OCI-LY7 (cell line): ENCODE measurements at regions not wholly inside any gene's neighbourhood (a gene's known extent, or its start where the extent isn't known, plus 50 kb on each side); places are given as distances from the start of the nearest gene placed in this dataset.

Experiments
- CTCF ChIP-seq: fragments of 200-600 bp; sonication (generic); conservative IDR thresholded peaks from 2 replicates; pipeline ENCODE4 v1.5.1; 2014; ENCODE audit warnings: mild to moderate bottlenecking, antibody characterized with exemption, low read length, moderate library complexity, mixed read lengths
- EZH2phosphoT487 ChIP-seq: fragments of 200-600 bp; sonication (generic); IDR thresholded peaks from 2 replicates; pipeline ENCODE4 v1.6.1; 2018; ENCODE audit warnings: low read depth, borderline replicate concordance, mild to moderate bottlenecking, mixed run types, antibody characterized with exemption, low read length, moderate library complexity, mixed read lengths

- TF ChIP-seq CTCF (no peak), EZH2phosphoT487 (no peak)
Measured at GRCh38 chr13:58434943-58435342, 803.4 kb downstream of the PCDH17 start.
